HCT116 (cell line): ENCODE measurements at regions not wholly inside any gene's neighbourhood (a gene's known extent, or its start where the extent isn't known, plus 50 kb on each side); places are given as distances from the start of the nearest gene placed in this dataset.

Source experiments
- ATAC-seq: fragments of 200-7000 bp; cut with Tn5 transposase; 2 replicates; pipeline ENCODE4 v1.9.1; 2020; ENCODE audit warnings: mild to moderate bottlenecking, moderate library complexity
- BruUV-seq: library from RNA; stranded (reverse); fragments of 400-500 nt; replicated peaks from 2 replicates; lab custom pipeline; 2021; lab: Mats Ljungman, UMichigan
- CTCF ChIA-PET: fragments of 300-600 bp; sonication (Branson Sonifier 250); formaldehyde crosslinking; loops from one replicate; lab custom pipeline; 2021; ENCODE audit warnings: antibody characterized with exemption; lab: Charles Lee
- POLR2A ChIA-PET: fragments of 300-600, 350-600 bp; sonication (Branson Sonifier 250); formaldehyde crosslinking; loops from one replicate; lab custom pipeline; 2021; ENCODE audit warnings: antibody characterized with exemption; lab: Charles Lee
- RAD21 ChIA-PET, 2 experiments: fragments of 300-600 bp; sonication (Branson Sonifier 250); formaldehyde crosslinking; loops; one replicate each; lab custom pipeline; 2023; ENCODE audit warnings: low total read pairs in 2 of 2; ENCODE audit not compliant: uncharacterized antibody in 2 of 2, unreplicated experiment in 2 of 2, low non-redundant PET in 1 of 2; lab: Charles Lee
- DNase-seq: peaks from one replicate; pipeline ENCODE4 v3.0.0-alpha.2; 2010; ENCODE audit warnings: low read depth, low spot score
- H2AFZ ChIP-seq: fragments of 200-600 bp; shearing (Covaris generic), sonication (generic); 2 replicates; pipeline ENCODE4 v1.6.1; 2017; ENCODE audit warnings: low read depth, mixed run types, mixed read lengths, antibody characterized with exemption, low read length; ENCODE audit not compliant: poor library complexity, severe bottlenecking
- H3K27ac ChIP-seq: 2 replicates; pipeline ENCODE4 v1.5.1; 2012; ENCODE audit warnings: low read depth, low read length
- H3K27me3 ChIP-seq: fragments of 200-600 bp; sonication (generic); 2 replicates; pipeline ENCODE4 v1.6.1; 2016; ENCODE audit warnings: mixed run types, low read length, mixed read lengths; ENCODE audit not compliant: insufficient read depth
- H3K36me3 ChIP-seq, 2 experiments: fragments of 200-500 bp in 1 of 2; fragments of 200-600 bp in 1 of 2; sonication (Bioruptor generic) in 1 of 2; sonication (generic) in 1 of 2; 2 replicates each; pipeline versions ENCODE4 v1.5.1 to v1.6.1; 2014 to 2016; ENCODE audit warnings: low read length in 2 of 2, inconsistent platforms in 1 of 2, mixed read lengths in 1 of 2, mixed run types in 1 of 2; ENCODE audit not compliant: insufficient read depth in 2 of 2, control insufficient read depth in 1 of 2
- H3K4me1 ChIP-seq, 2 experiments: fragments of 200-600 bp in 1 of 2; sonication (generic) in 1 of 2; 2 replicates each; pipeline versions ENCODE4 v1.5.1 to v1.6.1; 2012 to 2017; ENCODE audit warnings: low read length in 2 of 2, inconsistent platforms in 1 of 2, mild to moderate bottlenecking in 1 of 2, mixed read lengths in 1 of 2, mixed run types in 1 of 2, moderate library complexity in 1 of 2; ENCODE audit not compliant: insufficient read depth in 2 of 2, control insufficient read depth in 1 of 2
- H3K4me2 ChIP-seq: fragments of 200-600 bp; sonication (generic); 2 replicates; pipeline ENCODE4 v1.6.1; 2017; ENCODE audit warnings: mixed run types, low read length, mixed read lengths
- H3K4me3 ChIP-seq, 2 experiments: fragments of 200-600 bp in 1 of 2; sonication (generic) in 1 of 2; replicated peaks in 1 of 2; 2 replicates each; pipeline ENCODE4 v1.5.1; 2011 to 2016; ENCODE audit warnings: low read length in 2 of 2, control low read depth in 1 of 2, low read depth in 1 of 2, mild to moderate bottlenecking in 1 of 2, mixed read lengths in 1 of 2, mixed run types in 1 of 2
- H3K79me2 ChIP-seq: fragments of 200-600 bp; sonication (generic); 2 replicates; pipeline ENCODE4 v1.6.1; 2017; ENCODE audit warnings: mild to moderate bottlenecking, mixed run types, low read length, moderate library complexity, mixed read lengths; ENCODE audit not compliant: insufficient read depth
- H3K9ac ChIP-seq: fragments of 200-600 bp; sonication (generic); 2 replicates; pipeline ENCODE4 v1.6.1; 2016; ENCODE audit warnings: low read length, mixed read lengths
- H3K9me2 ChIP-seq: fragments of 200-600 bp; sonication (generic), shearing (Covaris generic); 2 replicates; pipeline ENCODE4 v1.6.1; 2017; ENCODE audit warnings: mixed run types, mild to moderate bottlenecking, moderate library complexity; ENCODE audit not compliant: insufficient read depth
- H3K9me3 ChIP-seq, 2 experiments: fragments of 200-500 bp in 1 of 2; fragments of 200-600 bp in 1 of 2; sonication (Bioruptor generic) in 1 of 2; sonication (generic) in 1 of 2; 2 replicates each; pipeline ENCODE4 v1.6.1; 2014 to 2017; ENCODE audit warnings: low read length in 2 of 2, mixed read lengths in 2 of 2, inconsistent platforms in 1 of 2, low read depth in 1 of 2, mild to moderate bottlenecking in 1 of 2, mixed run types in 1 of 2, moderate library complexity in 1 of 2; ENCODE audit not compliant: control insufficient read depth in 1 of 2, insufficient read depth in 1 of 2
- H4K20me1 ChIP-seq: fragments of 200-600 bp; sonication (generic), shearing (Covaris generic); 2 replicates; pipeline ENCODE4 v1.6.1; 2017; ENCODE audit warnings: mixed run types, mild to moderate bottlenecking, moderate library complexity; ENCODE audit not compliant: insufficient read depth
- CTCF ChIP-seq, 3 experiments: fragments of 200-600 bp in 1 of 3; sonication (generic) in 1 of 3; IDR thresholded peaks in 2 of 3; conservative IDR thresholded peaks in 1 of 3; 2 replicates each; pipeline ENCODE4 v1.5.1; 2012 to 2017; ENCODE audit warnings: low read depth in 2 of 3, low read length in 2 of 3, antibody characterized with exemption in 1 of 3, borderline replicate concordance in 1 of 3, control low read depth in 1 of 3, mild to moderate bottlenecking in 1 of 3, mixed read lengths in 1 of 3, mixed run types in 1 of 3, moderate library complexity in 1 of 3; ENCODE audit not compliant: insufficient read depth in 1 of 3
- EGR1 ChIP-seq: IDR thresholded peaks from 2 replicates; pipeline ENCODE4 v1.6.1; 2012; ENCODE audit warnings: low read depth
- FOSL1 ChIP-seq: IDR thresholded peaks from 2 replicates; pipeline ENCODE4 v1.6.1; 2012; ENCODE audit warnings: low read depth
- MAX ChIP-seq: IDR thresholded peaks from 2 replicates; pipeline ENCODE4 v1.6.1; 2012
- POLR2AphosphoS5 ChIP-seq: IDR thresholded peaks from 2 replicates; pipeline ENCODE4 v1.6.1; 2011; ENCODE audit warnings: mild to moderate bottlenecking, low read depth, low read length, moderate library complexity
- SP1 ChIP-seq: IDR thresholded peaks from 2 replicates; pipeline ENCODE4 v1.6.1; 2012; ENCODE audit warnings: low read depth
- SRF ChIP-seq: IDR thresholded peaks from 2 replicates; pipeline ENCODE4 v1.6.1; 2012; ENCODE audit warnings: low read depth
- YY1 ChIP-seq: IDR thresholded peaks from 2 replicates; pipeline ENCODE4 v1.6.1; 2011; ENCODE audit warnings: low read length, low read depth, moderate library complexity, mild to moderate bottlenecking; ENCODE audit not compliant: insufficient replicate concordance; ENCODE audit errors: extremely low read depth
- ZBTB33 ChIP-seq: IDR thresholded peaks from 2 replicates; pipeline ENCODE4 v1.6.1; 2011; ENCODE audit warnings: mild to moderate bottlenecking, low read length, moderate library complexity; ENCODE audit not compliant: insufficient replicate concordance; ENCODE audit errors: extremely low read depth
- ZFX ChIP-seq: fragments of 450-650 bp; IDR thresholded peaks from 2 replicates; pipeline ENCODE4 v1.6.1; 2017
- intact Hi-C: fragments of 100-400 bp; cut with micrococcal nuclease; formaldehyde crosslinking; loops from 2 replicates; pipeline ENCODE4 v1.10.0; 2022

GRCh38 chrX:116241001-116241400 lies 70.5 kb downstream of the AGTR2 start:
- Histone ChIP-seq H3K9me2 (no peaks in the 10 kb centered on the region), H3K27ac (no peak overlapping the region), H3K27me3 (no peaks in the 10 kb centered on the region), H3K9ac (no peak overlapping the region), H3K4me2 (no peak overlapping the region), H3K4me1 (no peaks in the 10 kb centered on the region), H3K36me3 (no peaks in the 10 kb centered on the region), H3K4me3 (no peak overlapping the region), H3K9me3 (no peaks in the 10 kb centered on the region), H4K20me1 (no peaks in the 10 kb centered on the region), H2AFZ (no peak overlapping the region), H3K79me2 (no peaks in the 10 kb centered on the region)
- no peak for TF ChIP-seq MAX
- ChIA-PET CTCF (no interaction called here), RAD21 (no interaction called here), POLR2A (no interaction called here)
- DNase-seq: no peak
- ATAC-seq: no peak
- no TSS peak for BruUV-seq
- intact Hi-C loops: no loop called here

GRCh38 chrX:116243039-116243438 lies 72.5 kb downstream of the AGTR2 start:
- H3K27ac ChIP-seq: no peak overlapping the region
- no peak for TF ChIP-seq SP1
- no peak for TF ChIP-seq YY1
- TF ChIP-seq EGR1: no peak
- no peak for TF ChIP-seq ZBTB33
- TF ChIP-seq FOSL1: no peak
- TF ChIP-seq CTCF (IDR thresholded peaks at IDR 0.05 in 2 of 3, conservative IDR thresholded peaks at IDR 0.05 in 1 of 3; ENCODE audit: borderline replicate concordance in 1 of 3, insufficient read depth in 1 of 3, low read depth in 2 of 3, low read length in 2 of 3): no peak
- no peak for TF ChIP-seq POLR2AphosphoS5
- TF ChIP-seq SRF: no peak
- no peak for TF ChIP-seq ZFX
- no peaks in the 10 kb centered on the region for H3K9me3 ChIP-seq
- no peaks in the 10 kb centered on the region for H3K27me3 ChIP-seq
- no TSS peak for BruUV-seq
- peaks cover 0 to 5% of the 10 kb centered on the region in 2 experiments; a peak in 1 of 4 replicates for H3K4me1 ChIP-seq
- H4K20me1 ChIP-seq: no peaks in the 10 kb centered on the region
- H3K79me2 ChIP-seq: no peaks in the 10 kb centered on the region
- H3K4me2 ChIP-seq: no peak overlapping the region
- H3K9ac ChIP-seq: no peak overlapping the region
- no peak overlapping the region for H2AFZ ChIP-seq
- RAD21 ChIA-PET: no interaction called here
- H3K36me3 ChIP-seq: no peaks in the 10 kb centered on the region
- H3K9me2 ChIP-seq: no peaks in the 10 kb centered on the region
- POLR2A ChIA-PET: no interaction called here
- DNase-seq: no peak
- intact Hi-C loops: no loop called here
- CTCF ChIA-PET: no interaction called here
- no peak for ATAC-seq
- no peak overlapping the region for H3K4me3 ChIP-seq
